Activated CD4-positive, alpha-beta T cell treated with anti-CD3 and anti-CD28 coated beads, Interleukin-2, amount 10 ng/mL, durations not matched to agents 24 days and 14 days (primary cell): ENCODE measurements at regions not wholly inside any gene's neighbourhood (a gene's known extent, or its start where the extent isn't known, plus 50 kb on each side); places are given as distances from the start of the nearest gene placed in this dataset.
"Not testable (repeated sequence)": the region's sequence is repeated elsewhere in the genome, so short reads cannot be mapped to it uniquely, and the experiment has no call there.

Source experiments
- DNase-seq: peaks from one replicate; pipeline ENCODE4 v3.0.0; 2022
- H3K27ac Mint-ChIP-seq: one replicate; pipeline ENCODE4 v1.8.0; 2022; ENCODE audit warnings: mild to moderate bottlenecking, mixed read lengths
- H3K27me3 Mint-ChIP-seq: one replicate; pipeline ENCODE4 v1.8.0; 2022; ENCODE audit warnings: mixed read lengths
- H3K36me3 Mint-ChIP-seq: one replicate; pipeline ENCODE4 v1.8.0; 2022; ENCODE audit warnings: low read depth, mild to moderate bottlenecking, mixed read lengths
- H3K4me1 Mint-ChIP-seq: one replicate; pipeline ENCODE4 v1.8.0; 2021; ENCODE audit warnings: mixed read lengths
- H3K4me3 Mint-ChIP-seq: one replicate; pipeline ENCODE4 v1.8.0; 2022; ENCODE audit warnings: mild to moderate bottlenecking, moderate library complexity, mixed read lengths
- H3K9me3 Mint-ChIP-seq: one replicate; pipeline ENCODE4 v1.8.0; 2021; ENCODE audit warnings: mixed read lengths
- intact Hi-C: fragments of 100-400 bp; cut with micrococcal nuclease; formaldehyde crosslinking; loops from one replicate; pipeline ENCODE4 v1.15.1; 2023

- H3K4me1 Mint-ChIP-seq = no peaks in the 10 kb centered on the region
- peaks cover 5% of the 10 kb centered on the region for H3K9me3 Mint-ChIP-seq
- intact Hi-C loops = no loop called here
- no peak overlapping the region for H3K4me3 Mint-ChIP-seq
- no peaks in the 10 kb centered on the region for H3K27me3 Mint-ChIP-seq
- no peak for DNase-seq
- no peaks in the 10 kb centered on the region for H3K36me3 Mint-ChIP-seq
- H3K27ac Mint-ChIP-seq = no peak overlapping the region
These were observed 299.8 kb upstream of the EPHA3 start for GRCh38 chr3:88807491-88808105.

- no peak for DNase-seq
- Mint-ChIP-seq H3K27me3 (no peaks in the 10 kb centered on the region), H3K9me3 (peaks cover 5% of the 10 kb centered on the region), H3K4me3 (no peak overlapping the region), H3K27ac (no peak overlapping the region), H3K36me3 (no peaks in the 10 kb centered on the region), H3K4me1 (no peaks in the 10 kb centered on the region)
- intact Hi-C loops = no loop called here
These were observed 297.4 kb upstream of the EPHA3 start for GRCh38 chr3:88809993-88810392.

- H3K4me1 Mint-ChIP-seq = no peaks in the 10 kb centered on the region
- no peak overlapping the region for H3K4me3 Mint-ChIP-seq
- no peaks in the 10 kb centered on the region for H3K36me3 Mint-ChIP-seq
- H3K27ac Mint-ChIP-seq = no peak overlapping the region
- intact Hi-C loops = no loop called here
- H3K9me3 Mint-ChIP-seq = peaks cover 5% of the 10 kb centered on the region
- DNase-seq = no peak
- H3K27me3 Mint-ChIP-seq = no peaks in the 10 kb centered on the region
These were observed 297.0 kb upstream of the EPHA3 start for GRCh38 chr3:88810455-88810854.

- peaks cover 5% of the 10 kb centered on the region for H3K9me3 Mint-ChIP-seq
- H3K36me3 Mint-ChIP-seq = no peaks in the 10 kb centered on the region
These were observed 296.3 kb upstream of the EPHA3 start for GRCh38 chr3:88811096-88811495.

GRCh38 chr3:88812576-88812975, 294.8 kb upstream of the EPHA3 start:
- intact Hi-C loops = no loop called here

More at GRCh38 chr3:88811096-88811495, 296.3 kb upstream of the EPHA3 start:
- intact Hi-C loops = no loop called here
- Mint-ChIP-seq H3K4me3 (no peak overlapping the region), H3K27ac (no peak overlapping the region), H3K4me1 (no peaks in the 10 kb centered on the region), H3K27me3 (no peaks in the 10 kb centered on the region)
- DNase-seq = no peak

GRCh38 chr3:88816445-88816844, 291.0 kb upstream of the EPHA3 start:
- Mint-ChIP-seq H3K9me3 (no peaks in the 10 kb centered on the region), H3K4me1 (no peaks in the 10 kb centered on the region), H3K36me3 (no peaks in the 10 kb centered on the region), H3K4me3 (no peak overlapping the region), H3K27me3 (no peaks in the 10 kb centered on the region), H3K27ac (no peak overlapping the region)
- intact Hi-C loops = no loop called here
- DNase-seq = no peak

More at GRCh38 chr3:88812576-88812975, 294.8 kb upstream of the EPHA3 start:
- Mint-ChIP-seq H3K36me3 (no peaks in the 10 kb centered on the region), H3K27me3 (no peaks in the 10 kb centered on the region), H3K4me3 (no peak overlapping the region), H3K4me1 (no peaks in the 10 kb centered on the region), H3K9me3 (peaks cover 5% of the 10 kb centered on the region), H3K27ac (no peak overlapping the region)
- no peak for DNase-seq

GRCh38 chr3:88824666-88825564, 282.5 kb upstream of the EPHA3 start:
- H3K36me3 Mint-ChIP-seq = no peaks in the 10 kb centered on the region
- intact Hi-C loops = no loop called here
- no peaks in the 10 kb centered on the region for H3K4me1 Mint-ChIP-seq

GRCh38 chr3:88828466-88828865, 279.0 kb upstream of the EPHA3 start:
- Mint-ChIP-seq H3K9me3 (no peaks in the 10 kb centered on the region), H3K36me3 (no peaks in the 10 kb centered on the region), H3K4me1 (no peaks in the 10 kb centered on the region)

More at GRCh38 chr3:88824666-88825564, 282.5 kb upstream of the EPHA3 start:
- no peak for DNase-seq
- no peaks in the 10 kb centered on the region for H3K27me3 Mint-ChIP-seq
- no peak overlapping the region for H3K4me3 Mint-ChIP-seq
- H3K27ac Mint-ChIP-seq = no peak overlapping the region
- H3K9me3 Mint-ChIP-seq = no peaks in the 10 kb centered on the region

GRCh38 chr3:88852606-88853005, 254.8 kb upstream of the EPHA3 start:
- H3K9me3 Mint-ChIP-seq = no peaks in the 10 kb centered on the region
- intact Hi-C loops = no loop called here
- DNase-seq = no peak
- no peaks in the 10 kb centered on the region for H3K27me3 Mint-ChIP-seq
- H3K27ac Mint-ChIP-seq = no peak overlapping the region
- no peak overlapping the region for H3K4me3 Mint-ChIP-seq
- H3K4me1 Mint-ChIP-seq = no peaks in the 10 kb centered on the region
- no peaks in the 10 kb centered on the region for H3K36me3 Mint-ChIP-seq

More at GRCh38 chr3:88828466-88828865, 279.0 kb upstream of the EPHA3 start:
- no peak for DNase-seq
- Mint-ChIP-seq H3K4me3 (no peak overlapping the region), H3K27me3 (no peaks in the 10 kb centered on the region), H3K27ac (no peak overlapping the region)
- intact Hi-C loops = no loop called here

GRCh38 chr3:88863196-88863595, 244.2 kb upstream of the EPHA3 start:
- no peak for DNase-seq
- no peak overlapping the region for H3K27ac Mint-ChIP-seq
- H3K9me3 Mint-ChIP-seq = no peaks in the 10 kb centered on the region
- no peaks in the 10 kb centered on the region for H3K36me3 Mint-ChIP-seq
- intact Hi-C loops = no loop called here
- H3K27me3 Mint-ChIP-seq = no peaks in the 10 kb centered on the region
- no peak overlapping the region for H3K4me3 Mint-ChIP-seq
- H3K4me1 Mint-ChIP-seq = no peaks in the 10 kb centered on the region

GRCh38 chr3:88876724-88877123, 230.7 kb upstream of the EPHA3 start:
- H3K9me3 Mint-ChIP-seq = peaks cover 5% of the 10 kb centered on the region
- H3K27me3 Mint-ChIP-seq = no peaks in the 10 kb centered on the region
- intact Hi-C loops = no loop called here
- H3K4me3 Mint-ChIP-seq = no peak overlapping the region
- DNase-seq = no peak
- no peaks in the 10 kb centered on the region for H3K36me3 Mint-ChIP-seq
- no peaks in the 10 kb centered on the region for H3K4me1 Mint-ChIP-seq
- no peak overlapping the region for H3K27ac Mint-ChIP-seq

GRCh38 chr3:88879905-88880304, 227.5 kb upstream of the EPHA3 start:
- Mint-ChIP-seq H3K27ac (no peak overlapping the region), H3K4me1 (no peaks in the 10 kb centered on the region), H3K27me3 (no peaks in the 10 kb centered on the region), H3K9me3 (peaks cover 5% of the 10 kb centered on the region), H3K4me3 (no peak overlapping the region), H3K36me3 (no peaks in the 10 kb centered on the region)
- DNase-seq = no peak
- intact Hi-C loops = no loop called here

- Mint-ChIP-seq H3K36me3 (no peaks in the 10 kb centered on the region), H3K4me1 (no peaks in the 10 kb centered on the region), H3K27ac (no peak overlapping the region), H3K27me3 (no peaks in the 10 kb centered on the region), H3K9me3 (peaks cover 5% of the 10 kb centered on the region), H3K4me3 (no peak overlapping the region)
- intact Hi-C loops = no loop called here
- DNase-seq = no peak
These were observed 225.3 kb upstream of the EPHA3 start for GRCh38 chr3:88882121-88882520.

GRCh38 chr3:88886624-88887023, 220.8 kb upstream of the EPHA3 start:
- H3K27ac Mint-ChIP-seq, H3K9me3 Mint-ChIP-seq, H3K36me3 Mint-ChIP-seq, H3K4me1 Mint-ChIP-seq, H3K27me3 Mint-ChIP-seq, intact Hi-C loops, DNase-seq, H3K4me3 Mint-ChIP-seq: not testable (repeated sequence)
